Common myeloid progenitor, CD34-positive (primary cell): ENCODE measurements at regions not wholly inside any gene's neighbourhood (a gene's known extent, or its start where the extent isn't known, plus 50 kb on each side); places are given as distances from the start of the nearest gene placed in this dataset.

ENCODE experiments used
- CTCF ChIA-PET: fragments of 350-600 bp; sonication (Branson Sonifier 250); formaldehyde crosslinking; loops from one replicate; lab custom pipeline; 2021; ENCODE audit warnings: antibody characterized with exemption; lab: Charles Lee
- POLR2A ChIA-PET: fragments of 350-600 bp; sonication (Branson Sonifier 250); formaldehyde crosslinking; loops from one replicate; lab custom pipeline; 2021; ENCODE audit warnings: antibody characterized with exemption; lab: Charles Lee
- DNase-seq, 3 donors: peaks; one replicate each; pipeline versions ENCODE4 v3.0.0 to v3.0.0-alpha.2; 2013
- H3K27ac ChIP-seq, 2 experiments: 1 replicate in 1 of 2; 2 replicates in 1 of 2; pipeline ENCODE4 v1.7.0; 2013; ENCODE audit warnings: inconsistent platforms in 2 of 2, low read length in 2 of 2, mild to moderate bottlenecking in 2 of 2, low read depth in 1 of 2, moderate library complexity in 1 of 2; ENCODE audit not compliant: severe bottlenecking in 2 of 2, insufficient read depth in 1 of 2, poor library complexity in 1 of 2
- H3K27me3 ChIP-seq, 5 experiments: replicated peaks in 2 of 5; 1 replicate in 3 of 5; 2 replicates in 2 of 5; pipeline versions ENCODE4 v1.6.1 to v1.7.0; 2013; ENCODE audit warnings: low read length in 4 of 5, mild to moderate bottlenecking in 2 of 5, moderate library complexity in 2 of 5, inconsistent platforms in 1 of 5; ENCODE audit not compliant: insufficient read depth in 5 of 5, control insufficient read depth in 4 of 5
- H3K36me3 ChIP-seq, 4 experiments: 1 replicate in 2 of 4; 2 replicates in 2 of 4; pipeline versions ENCODE4 v1.6.1 to v1.7.0; 2013; ENCODE audit warnings: low read length in 3 of 4, control low read depth in 1 of 4, mild to moderate bottlenecking in 1 of 4; ENCODE audit not compliant: control insufficient read depth in 4 of 4, insufficient read depth in 4 of 4
- H3K4me1 ChIP-seq, 4 experiments: 1 replicate in 3 of 4; 2 replicates in 1 of 4; pipeline versions ENCODE4 v1.6.1 to v1.7.1; 2013; ENCODE audit warnings: low read length in 3 of 4, mild to moderate bottlenecking in 3 of 4, control low read depth in 1 of 4, inconsistent platforms in 1 of 4, moderate library complexity in 1 of 4; ENCODE audit not compliant: control insufficient read depth in 4 of 4, insufficient read depth in 4 of 4; ENCODE audit errors: control extremely low read depth in 1 of 4
- H3K4me3 ChIP-seq, 7 experiments: 1 replicate in 4 of 7; 2 replicates in 3 of 7; pipeline versions ENCODE4 v1.5.1 to v1.7.0; 2013; ENCODE audit warnings: mild to moderate bottlenecking in 7 of 7, low read length in 6 of 7, moderate library complexity in 6 of 7, inconsistent platforms in 2 of 7, low read depth in 2 of 7, control low read depth in 1 of 7; ENCODE audit not compliant: insufficient read depth in 4 of 7, control insufficient read depth in 1 of 7; ENCODE audit errors: extremely low read depth in 1 of 7
- H3K9me3 ChIP-seq, 5 experiments: 1 replicate in 4 of 5; 2 replicates in 1 of 5; pipeline versions ENCODE4 v1.6.1 to v1.7.1; 2013; ENCODE audit warnings: low read length in 4 of 5, mild to moderate bottlenecking in 2 of 5, inconsistent platforms in 1 of 5, low read depth in 1 of 5, moderate library complexity in 1 of 5; ENCODE audit not compliant: control insufficient read depth in 4 of 5, insufficient read depth in 2 of 5; ENCODE audit errors: control extremely low read depth in 1 of 5
- WGBS: methylation state at CpG from one replicate; pipeline ENCODE4 v1.1.5; 2013; ENCODE audit not compliant: insufficient coverage; 5-methylcytosine and 5-hydroxymethylcytosine counted together

GRCh38 chr4:112002248-112002661 lies 143.0 kb upstream of the FAM241A start:
- no peak overlapping the region for H3K27ac ChIP-seq
- no peaks in the 10 kb centered on the region for H3K9me3 ChIP-seq
- WGBS: 100% methylated on average over 2 of the region's 2 CpGs
- CTCF ChIA-PET: no interaction called here
- H3K4me3 ChIP-seq: no peak overlapping the region
- no peaks in the 10 kb centered on the region for H3K36me3 ChIP-seq
- no peak for DNase-seq
- POLR2A ChIA-PET: no interaction called here
- H3K27me3 ChIP-seq: no peaks in the 10 kb centered on the region
- no peaks in the 10 kb centered on the region for H3K4me1 ChIP-seq

GRCh38 chr4:112003231-112003907 lies 141.9 kb upstream of the FAM241A start:
- DNase-seq: no peak
- H3K4me1 ChIP-seq: no peaks in the 10 kb centered on the region
- ChIA-PET CTCF (no interaction called here), POLR2A (no interaction called here)
- no peak overlapping the region for H3K27ac ChIP-seq
- H3K36me3 ChIP-seq: no peaks in the 10 kb centered on the region
- no peaks in the 10 kb centered on the region for H3K9me3 ChIP-seq
- no peaks in the 10 kb centered on the region for H3K27me3 ChIP-seq
- no CpG with 5 or more reads among the region's 2 CpGs for WGBS
- no peak overlapping the region for H3K4me3 ChIP-seq

- Histone ChIP-seq H3K27ac (no peak overlapping the region), H3K36me3 (no peaks in the 10 kb centered on the region), H3K27me3 (no peaks in the 10 kb centered on the region), H3K9me3 (no peaks in the 10 kb centered on the region), H3K4me1 (no peaks in the 10 kb centered on the region), H3K4me3 (no peak overlapping the region)
- POLR2A ChIA-PET: no interaction called here
- CTCF ChIA-PET: interaction anchor here (1.0 kb wide), 1 partner anchor 10 kb away, joined by 4 read pairs; no protein-coding TSS in a partner anchor
- no peak for DNase-seq
These were observed 140.2 kb upstream of the FAM241A start for GRCh38 chr4:112005027-112005426.

DNA sequence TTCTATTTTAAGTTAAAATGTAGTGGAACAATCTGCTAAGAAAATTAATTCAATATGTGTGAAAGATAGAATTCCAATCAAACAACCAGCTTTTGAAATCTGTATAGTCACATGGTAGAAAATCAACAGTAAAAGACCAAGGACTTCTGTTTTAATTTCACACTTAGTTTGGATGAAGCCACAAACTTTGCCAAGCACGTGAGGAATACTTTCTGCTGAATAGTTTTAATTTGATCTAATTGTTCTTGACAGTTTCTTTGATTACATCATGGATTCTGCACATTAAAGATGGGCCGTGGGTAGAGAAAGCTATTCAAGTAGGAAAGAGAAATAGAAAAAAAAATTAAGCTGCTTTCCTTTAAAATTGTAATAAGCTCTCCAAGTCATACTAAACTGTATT lies 137.9 kb upstream of the FAM241A start:
- 60% methylated on average over 1 of the region's 2 CpGs for WGBS
- ChIA-PET CTCF (interaction anchor here (0.6 to 1.1 kb wide), 3 partner anchors 64 to 379 kb away, joined by 3 to 4 read pairs (median 3); no protein-coding TSS in a partner anchor), POLR2A (no interaction called here)
- DNase-seq: no peak
- Histone ChIP-seq H3K27me3 (no peaks in the 10 kb centered on the region), H3K4me3 (no peak overlapping the region), H3K36me3 (no peaks in the 10 kb centered on the region), H3K27ac (no peak overlapping the region), H3K9me3 (no peaks in the 10 kb centered on the region), H3K4me1 (no peaks in the 10 kb centered on the region)

- 91% methylated on average over 3 of the region's 3 CpGs for WGBS
- ChIA-PET POLR2A (no interaction called here), CTCF (no interaction called here)
These were observed 129.3 kb upstream of the FAM241A start for GRCh38 chr4:112015960-112016359.

DNA sequence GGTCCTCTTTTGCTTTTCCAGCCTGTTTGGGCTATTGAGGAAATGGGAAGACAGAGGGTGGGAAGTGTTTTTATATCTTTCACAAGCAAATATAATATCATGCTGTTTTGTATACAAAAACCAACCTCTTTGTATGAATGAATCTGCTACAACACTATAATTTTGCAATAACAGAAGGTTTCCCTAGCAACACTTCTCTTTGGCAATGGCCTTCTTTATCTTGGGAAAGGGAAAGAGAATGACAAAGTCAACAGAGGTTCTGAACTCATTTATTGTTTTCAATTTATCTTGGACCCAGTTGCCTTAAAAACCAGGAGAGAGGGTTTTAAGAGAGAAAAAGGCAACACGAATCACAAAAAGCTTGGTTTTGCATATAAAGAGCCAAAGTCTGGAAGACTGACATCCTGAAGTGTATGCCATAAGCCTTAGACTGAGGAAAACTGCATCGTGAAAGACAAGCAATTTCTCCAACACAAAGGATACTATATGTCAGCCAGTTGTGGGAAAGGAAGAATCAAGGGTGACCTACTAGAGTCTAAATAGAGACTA lies 121.8 kb upstream of the FAM241A start:
- WGBS: 100% methylated on average over 1 of the region's 2 CpGs
- H3K27ac ChIP-seq: no peak overlapping the region
- H3K4me1 ChIP-seq: no peaks in the 10 kb centered on the region
- ChIA-PET CTCF (interaction anchor here (1.0 to 1.5 kb wide), 2 partner anchors 79 to 392 kb away, joined by 3 read pairs; no protein-coding TSS in a partner anchor), POLR2A (no interaction called here)
- no peak overlapping the region for H3K4me3 ChIP-seq
- peaks cover 0 to 4% (median 0%) of the 10 kb centered on the region in 5 experiments for H3K27me3 ChIP-seq
- H3K9me3 ChIP-seq: no peaks in the 10 kb centered on the region
- no peak for DNase-seq
- H3K36me3 ChIP-seq: no peaks in the 10 kb centered on the region

More at GRCh38 chr4:112015960-112016359, 129.3 kb upstream of the FAM241A start:
- Histone ChIP-seq H3K36me3 (no peaks in the 10 kb centered on the region), H3K27me3 (no peaks in the 10 kb centered on the region), H3K4me1 (no peaks in the 10 kb centered on the region), H3K4me3 (no peak overlapping the region), H3K27ac (no peak overlapping the region), H3K9me3 (no peaks in the 10 kb centered on the region)
- no peak for DNase-seq

- CTCF ChIA-PET: no interaction called here
- H3K27me3 ChIP-seq: peaks cover 0 to 4% (median 0%) of the 10 kb centered on the region in 5 experiments
- H3K27ac ChIP-seq: no peak overlapping the region
- DNase-seq: no peak
- H3K36me3 ChIP-seq: no peaks in the 10 kb centered on the region
- H3K4me1 ChIP-seq: no peaks in the 10 kb centered on the region
- POLR2A ChIA-PET: no interaction called here
- H3K9me3 ChIP-seq: no peaks in the 10 kb centered on the region
- no peak overlapping the region for H3K4me3 ChIP-seq
- 100% methylated on average over 1 of the region's 1 CpG for WGBS
These were observed 119.2 kb upstream of the FAM241A start for GRCh38 chr4:112026058-112026457.
